GM21367 (cell line): ENCODE measurements at regions not wholly inside any gene's neighbourhood (a gene's known extent, or its start where the extent isn't known, plus 50 kb on each side); places are given as distances from the start of the nearest gene placed in this dataset.

ENCODE experiments used
- ATAC-seq: cut with Tn5 transposase; IDR thresholded peaks from one replicate; pipeline ENCODE4 v1.9.1; 2021; ENCODE audit not compliant: unreplicated experiment

- no peak for ATAC-seq
These were observed 116.4 kb upstream of the KLF6 start for GRCh38 chr10:3901370-3901769.

GRCh38 chr10:3900391-3900790, 115.4 kb upstream of the KLF6 start:
- ATAC-seq, result no peak

DNA sequence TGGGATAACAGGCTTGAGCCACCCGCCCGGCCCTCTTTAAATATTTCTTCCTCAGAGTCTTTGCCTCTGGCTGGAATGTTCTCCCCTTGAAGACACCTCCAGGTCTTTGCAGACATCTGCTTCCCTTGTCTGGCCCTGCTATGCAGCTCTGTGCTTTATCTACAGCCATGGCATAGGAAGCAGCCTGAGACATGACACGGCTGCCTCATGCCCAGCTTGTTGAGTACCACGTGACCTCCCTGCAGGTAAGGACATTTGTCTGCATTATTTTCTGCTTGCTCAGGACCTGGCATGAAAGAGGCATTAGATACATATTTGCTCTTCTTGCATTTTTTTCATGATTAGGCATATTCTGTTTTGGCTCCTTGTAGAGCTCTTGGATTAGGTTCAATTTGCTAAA, 113.8 kb upstream of the KLF6 start:
- no peak for ATAC-seq

- no peak for ATAC-seq
These were observed 112.1 kb upstream of the KLF6 start for GRCh38 chr10:3897156-3897555.

GRCh38 chr10:3896161-3896560, 111.2 kb upstream of the KLF6 start:
- ATAC-seq, result no peak

DNA sequence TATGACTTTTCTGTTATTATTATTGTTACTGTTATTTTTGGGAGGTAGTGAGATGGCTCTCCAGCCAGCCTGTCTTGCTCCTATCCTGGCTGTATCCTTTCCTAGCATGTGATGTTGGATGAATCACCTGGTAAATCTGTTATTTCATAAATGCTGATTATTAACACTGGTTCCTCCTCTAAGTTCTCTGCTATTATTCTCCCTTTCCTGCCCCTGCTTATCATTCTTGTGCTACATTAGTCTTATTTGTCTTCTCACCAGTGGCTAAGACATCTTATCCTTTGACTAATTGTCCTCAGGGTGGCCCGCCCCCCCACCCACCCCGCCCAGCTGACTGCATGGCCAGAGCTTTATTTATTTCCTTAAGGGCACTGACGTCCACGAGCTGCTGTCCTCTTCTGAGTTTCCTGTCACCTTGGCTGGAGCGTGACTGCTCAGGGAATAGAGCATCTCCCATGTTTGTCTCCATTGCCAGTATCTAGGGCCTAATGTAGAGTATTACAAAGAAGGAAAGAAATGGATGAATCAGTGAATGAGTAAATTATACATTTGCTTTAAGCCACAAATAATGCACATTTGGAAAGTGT, 110.1 kb upstream of the KLF6 start:
- ATAC-seq, result no peak

DNA sequence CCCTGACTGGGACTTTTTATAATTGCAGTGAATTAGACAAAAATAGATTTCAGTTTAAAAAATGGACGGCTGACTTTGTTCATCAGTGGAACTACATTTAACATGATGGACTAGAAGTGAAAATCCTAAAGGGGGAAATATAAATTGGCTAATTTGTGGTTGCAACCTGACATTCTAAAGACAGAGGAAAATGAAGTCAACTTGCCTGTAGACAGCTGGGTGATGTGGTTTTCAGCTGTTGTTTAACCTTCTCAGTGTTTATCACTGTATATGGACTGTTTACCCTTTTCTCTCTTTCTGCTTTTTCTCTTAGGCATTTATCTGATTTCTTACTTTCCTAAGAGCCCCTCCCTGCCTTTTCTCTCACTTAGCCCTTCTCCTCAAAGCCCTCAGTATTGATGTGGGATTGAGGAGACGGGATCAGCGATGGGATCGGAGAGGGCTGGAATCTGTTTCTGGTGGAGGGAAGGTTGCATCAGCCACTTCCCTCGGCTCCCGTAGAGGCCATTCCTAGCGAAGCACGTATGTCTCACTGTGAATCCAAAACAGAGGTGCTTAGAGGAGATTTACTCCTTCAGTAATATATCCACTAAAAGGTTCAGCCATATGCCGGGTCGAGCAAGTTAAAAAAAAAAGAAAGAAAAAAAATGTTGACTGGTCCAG, 109.0 kb upstream of the KLF6 start:
- ATAC-seq, result no peak

DNA sequence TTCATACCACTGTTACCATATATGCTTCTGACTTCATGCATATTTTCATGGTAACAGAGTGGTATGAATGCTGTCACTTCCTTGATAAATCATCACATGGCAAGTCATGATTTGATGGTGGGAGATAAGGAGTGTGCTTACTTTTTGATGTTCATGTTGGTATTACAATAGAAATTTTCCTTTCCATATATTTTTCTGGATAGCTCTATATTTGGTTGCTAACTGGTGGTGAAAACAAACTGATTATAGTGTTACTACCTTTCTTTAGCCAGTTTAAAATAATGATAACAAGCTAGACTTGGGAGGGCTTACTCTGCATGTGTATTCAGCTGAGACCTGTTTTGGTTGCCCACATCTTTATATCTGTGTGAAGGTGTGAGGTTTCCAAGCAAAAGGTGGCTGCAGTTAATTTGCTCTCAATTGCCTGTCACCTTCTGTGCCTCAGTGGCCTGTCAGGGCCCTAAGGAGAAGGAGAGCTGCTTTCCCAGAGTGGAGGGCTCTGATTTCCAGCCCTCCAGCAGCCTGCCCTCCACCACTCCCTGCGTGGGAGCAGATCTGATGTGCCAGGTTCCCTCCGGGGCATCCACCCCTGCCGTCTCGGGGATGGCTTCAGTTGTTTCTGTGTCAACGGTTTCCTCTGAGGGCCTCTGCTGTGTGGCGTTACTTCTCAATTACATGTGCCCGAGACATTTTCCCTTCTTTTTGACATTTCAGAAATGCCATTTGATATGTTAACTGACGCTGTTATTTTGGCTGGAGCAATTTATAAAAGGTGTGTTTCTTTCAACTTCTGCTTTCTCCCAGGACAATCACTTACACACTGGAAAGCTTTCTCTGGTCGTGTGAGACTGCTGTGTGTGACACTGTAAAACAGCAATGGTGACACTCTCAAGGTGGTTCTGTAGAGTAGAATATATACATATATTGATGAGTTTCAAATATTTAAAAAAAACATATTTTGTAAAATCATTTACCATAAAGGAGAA, 107.7 kb upstream of the KLF6 start:
- no peak for ATAC-seq

- no peak for ATAC-seq
These were observed 106.4 kb upstream of the KLF6 start for GRCh38 chr10:3891396-3891795.

DNA sequence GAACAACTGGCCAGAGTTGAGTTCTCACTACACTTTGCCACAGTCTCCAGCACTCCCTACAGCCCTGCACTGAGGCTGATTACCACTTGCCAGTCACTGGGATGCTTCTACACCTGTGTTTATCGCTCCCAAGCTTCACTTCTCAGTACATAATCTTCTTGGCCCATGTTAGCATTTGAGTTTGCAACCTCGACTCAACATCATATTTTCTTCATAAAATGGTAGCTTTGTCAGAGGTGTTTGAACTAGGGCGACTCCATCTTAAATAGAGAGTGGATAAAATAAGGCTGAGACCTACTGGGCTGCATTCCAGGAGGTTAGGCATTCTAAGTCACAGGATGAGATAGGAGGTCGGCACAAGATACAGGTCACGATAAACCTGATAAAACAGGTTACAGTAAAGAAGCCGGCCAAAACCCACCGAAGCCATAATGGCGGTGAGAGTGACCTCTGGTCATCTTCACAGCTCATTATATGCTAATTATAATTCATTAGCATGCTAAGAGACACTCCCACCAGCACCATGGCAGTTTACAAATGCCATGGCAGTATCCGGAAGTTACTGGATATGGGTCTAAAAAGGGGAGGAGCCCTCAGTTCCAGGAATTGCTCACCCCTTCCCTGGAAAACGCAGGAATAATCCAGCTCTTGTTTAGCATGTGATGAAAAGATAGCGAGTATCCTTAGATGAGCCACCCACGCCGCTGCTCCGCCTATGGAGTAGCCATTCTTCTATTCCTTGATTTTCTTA, 105.8 kb upstream of the KLF6 start:
- ATAC-seq, result no peak

DNA sequence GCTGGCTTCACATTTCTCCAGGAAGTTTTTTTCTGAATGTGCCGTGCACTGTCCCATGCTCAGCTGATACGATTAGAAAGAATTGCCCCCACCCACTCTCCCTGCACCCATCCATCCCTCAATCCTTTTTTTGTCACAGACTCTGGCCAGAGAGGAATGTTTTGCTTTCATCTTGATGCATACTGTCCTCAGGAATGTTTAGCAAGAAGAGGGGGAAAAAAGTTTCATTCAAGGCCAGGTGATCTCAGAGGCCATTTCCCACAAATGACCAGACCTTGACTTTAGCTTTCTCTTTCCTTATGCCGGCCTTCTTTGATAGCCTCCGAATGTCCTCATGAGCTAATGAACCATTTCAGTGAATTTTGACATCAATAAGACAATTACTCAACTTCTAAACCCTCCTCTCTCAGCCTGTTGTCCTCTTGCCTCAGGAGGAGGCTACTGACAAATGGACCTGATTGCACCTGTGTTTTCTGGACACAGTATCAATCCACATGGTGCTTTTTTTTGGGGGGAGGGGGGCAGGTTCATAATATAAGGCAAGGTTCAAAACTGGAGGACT, 105.0 kb upstream of the KLF6 start:
- ATAC-seq, result no peak

GRCh38 chr10:3887885-3888476, 103.0 kb upstream of the KLF6 start:
- ATAC-seq, result peak; percentile 66

DNA sequence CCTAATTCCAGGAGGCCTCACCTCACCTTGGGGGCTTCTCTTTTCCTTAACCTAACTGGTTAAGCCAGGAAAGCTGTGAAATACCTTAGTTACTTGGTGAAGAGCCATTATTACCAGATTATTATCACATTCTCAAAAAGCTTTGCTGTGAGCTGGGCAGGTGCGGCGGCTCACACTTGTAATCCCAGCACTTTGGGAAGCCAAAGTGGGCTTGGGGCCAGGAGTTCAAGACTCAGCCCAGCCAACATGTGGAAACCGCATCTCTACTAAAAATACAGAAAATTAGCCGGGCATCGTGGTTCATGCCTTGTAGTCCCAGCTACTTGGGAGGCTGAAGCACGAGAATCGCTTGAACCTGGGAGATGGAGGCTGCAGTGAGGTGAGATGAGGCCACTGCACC, 102.4 kb upstream of the KLF6 start:
- ATAC-seq, result no peak

DNA sequence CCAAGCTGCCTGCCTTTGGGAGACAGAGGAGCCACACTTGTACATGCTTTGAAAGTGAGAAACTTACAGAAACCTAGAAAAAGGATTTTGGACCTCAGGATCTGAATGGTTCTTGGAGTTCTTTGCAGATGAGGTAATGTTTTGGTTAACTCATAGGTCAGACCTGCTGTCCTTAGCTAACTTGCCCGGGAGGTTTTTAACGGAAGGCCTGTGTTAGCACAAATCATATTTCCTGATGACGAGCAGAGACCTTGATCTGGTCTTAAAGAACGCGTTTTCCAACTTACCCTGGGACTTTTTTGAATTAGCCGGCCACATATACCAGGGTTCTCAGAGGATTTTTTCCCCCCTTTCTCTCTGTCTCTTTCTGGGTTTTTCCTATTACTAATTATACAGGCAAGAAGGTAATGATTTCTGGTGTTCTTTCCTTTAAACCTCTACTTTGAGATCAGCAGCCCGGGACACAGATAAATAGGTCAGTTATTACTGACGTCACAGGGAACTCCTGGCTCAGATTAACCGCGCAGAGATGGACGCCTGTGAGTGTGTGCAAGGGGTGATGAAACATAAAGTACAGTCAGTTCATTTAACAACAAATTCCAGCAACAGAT, 101.7 kb upstream of the KLF6 start:
- ATAC-seq, result no peak

DNA sequence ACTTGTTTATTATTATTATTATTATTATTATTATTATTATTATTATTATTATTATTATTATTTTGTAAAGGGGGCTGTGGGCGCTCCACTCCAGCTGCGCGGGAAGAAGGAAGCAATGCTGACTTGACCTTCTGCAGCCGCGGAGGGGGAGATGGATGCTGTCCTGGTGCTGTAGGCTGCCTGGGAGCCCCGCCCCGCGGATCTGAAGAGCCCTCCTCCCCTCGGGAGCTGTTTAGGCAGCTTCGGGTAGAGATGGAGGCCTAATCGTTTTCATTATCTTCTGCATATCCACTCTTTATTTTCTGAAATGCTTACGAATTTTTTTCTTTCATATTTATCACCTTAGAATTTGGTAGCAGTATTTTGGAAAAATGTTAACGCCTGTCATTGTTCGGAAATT, 101.2 kb upstream of the KLF6 start:
- ATAC-seq, result no peak

DNA sequence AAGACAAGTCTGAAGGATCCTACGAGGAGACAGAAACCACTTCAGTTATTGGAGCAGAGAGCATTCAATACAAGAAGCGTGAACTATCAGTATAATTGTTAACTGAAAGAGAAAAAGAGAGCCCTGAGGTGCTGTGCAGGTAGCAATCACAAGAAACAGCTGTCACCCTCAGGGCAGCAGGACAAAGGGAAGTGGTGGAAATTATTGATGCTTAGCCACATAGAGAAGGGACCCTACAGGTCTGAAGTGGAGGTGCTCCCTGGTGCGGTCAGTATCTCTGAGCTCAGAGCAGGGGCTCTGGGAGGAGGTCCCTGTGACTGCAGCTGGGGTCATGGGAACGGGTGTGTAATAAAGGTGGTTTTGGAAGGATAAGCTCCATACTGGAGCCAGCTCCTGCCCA, 97.8 kb upstream of the KLF6 start:
- ATAC-seq, result no peak

- no peak for ATAC-seq
These were observed 96.6 kb upstream of the KLF6 start for GRCh38 chr10:3881622-3882021.

DNA sequence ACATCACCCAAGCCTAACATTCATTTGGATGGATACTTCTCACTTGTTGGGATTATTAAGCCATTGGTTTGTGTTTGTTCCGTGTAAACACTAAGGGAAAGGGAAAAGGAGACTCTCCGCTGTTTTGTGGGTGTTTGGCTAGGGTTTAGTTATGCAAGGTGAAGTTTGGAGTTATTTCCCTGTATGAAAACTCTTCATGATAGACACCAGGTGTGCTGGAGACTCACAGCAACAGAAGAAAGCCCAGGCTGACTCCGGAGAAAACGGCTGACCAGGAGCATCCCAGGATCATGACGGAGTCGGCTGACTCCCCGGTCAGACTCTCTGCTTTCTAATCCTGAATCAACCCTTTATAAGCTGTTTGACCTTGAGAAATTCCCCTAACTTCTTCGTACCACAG, 94.1 kb upstream of the KLF6 start:
- no peak for ATAC-seq

GRCh38 chr10:3877211-3878000, 92.4 kb upstream of the KLF6 start:
- no peak for ATAC-seq
